GM23338 (cell line): ENCODE measurements at regions not wholly inside any gene's neighbourhood (a gene's known extent, or its start where the extent isn't known, plus 50 kb on each side); places are given as distances from the start of the nearest gene placed in this dataset.
A peak's percentile ranks its signal among the peaks of the same experiment; 100 is the strongest.

Source experiments
- ATAC-seq: fragments of 200-7000 bp; cut with Tn5 transposase; 3 replicates; pipeline ENCODE4 v1.9.1; 2020
- DNase-seq: peaks from one replicate; pipeline ENCODE4 v3.0.0-alpha.2; 2015; ENCODE audit warnings: low spot score
- H2AFZ ChIP-seq: fragments of 200-600 bp; sonication (generic); 2 replicates; pipeline ENCODE4 v1.8.0; 2016; ENCODE audit warnings: antibody characterized with exemption, mild to moderate bottlenecking, moderate library complexity
- H3F3A ChIP-seq: fragments of 200-600 bp; sonication (generic); replicated peaks from 2 replicates; pipeline ENCODE4 v1.8.0; 2017; ENCODE audit warnings: antibody characterized with exemption, mixed run types, low read depth
- H3K27ac ChIP-seq: fragments of 200-600 bp; sonication (generic); 2 replicates; pipeline ENCODE4 v1.6.1; 2016; ENCODE audit warnings: low read depth
- H3K27me3 ChIP-seq: fragments of 200-600 bp; sonication (generic); 2 replicates; pipeline ENCODE4 v1.8.0; 2016; ENCODE audit warnings: mild to moderate bottlenecking, mixed run types, moderate library complexity; ENCODE audit not compliant: insufficient read depth
- H3K36me3 ChIP-seq: fragments of 200-600 bp; sonication (generic); 2 replicates; pipeline ENCODE4 v1.8.0; 2016; ENCODE audit warnings: mild to moderate bottlenecking; ENCODE audit not compliant: insufficient read depth
- H3K4me1 ChIP-seq: fragments of 200-600 bp; sonication (generic); 2 replicates; pipeline ENCODE4 v1.8.0; 2016; ENCODE audit warnings: mild to moderate bottlenecking, moderate library complexity; ENCODE audit not compliant: insufficient read depth
- H3K4me2 ChIP-seq: fragments of 200-600 bp; sonication (generic); 2 replicates; pipeline ENCODE4 v1.7.1; 2017; ENCODE audit warnings: mixed run types
- H3K4me3 ChIP-seq: fragments of 200-600 bp; sonication (generic); 2 replicates; pipeline ENCODE4 v1.6.1; 2016; ENCODE audit warnings: mixed run types
- H3K79me2 ChIP-seq: fragments of 200-600 bp; sonication (generic); replicated peaks from 2 replicates; pipeline ENCODE4 v1.8.0; 2017; ENCODE audit warnings: mild to moderate bottlenecking; ENCODE audit not compliant: insufficient read depth
- H3K9me2 ChIP-seq: fragments of 200-600 bp; sonication (generic); 2 replicates; pipeline ENCODE4 v1.8.0; 2017; ENCODE audit not compliant: insufficient read depth
- H4K20me1 ChIP-seq: fragments of 200-600 bp; sonication (generic); replicated peaks from 2 replicates; pipeline ENCODE4 v1.8.0; 2017; ENCODE audit warnings: mild to moderate bottlenecking; ENCODE audit not compliant: insufficient read depth
- H3K27ac Mint-ChIP-seq: 2 replicates; pipeline ENCODE4 v1.8.0; 2020; ENCODE audit warnings: inconsistent platforms, mild to moderate bottlenecking, moderate library complexity, mixed read lengths
- H3K27me3 Mint-ChIP-seq: 3 replicates; pipeline ENCODE4 v1.8.0; 2022; ENCODE audit warnings: low read depth, mild to moderate bottlenecking, moderate library complexity, mixed read lengths, inconsistent platforms; ENCODE audit not compliant: insufficient read depth, poor library complexity
- H3K36me3 Mint-ChIP-seq: 3 replicates; pipeline ENCODE4 v1.8.0; 2021; ENCODE audit warnings: low read depth, mild to moderate bottlenecking, inconsistent platforms, moderate library complexity, mixed read lengths
- H3K4me1 Mint-ChIP-seq: 3 replicates; pipeline ENCODE4 v1.8.0; 2020; ENCODE audit warnings: mild to moderate bottlenecking, inconsistent platforms, mixed read lengths
- H3K4me3 Mint-ChIP-seq: 3 replicates; pipeline ENCODE4 v1.8.0; 2021; ENCODE audit warnings: moderate library complexity, mild to moderate bottlenecking, inconsistent platforms, mixed read lengths
- H3K9me3 Mint-ChIP-seq: 3 replicates; pipeline ENCODE4 v1.8.0; 2020; ENCODE audit warnings: moderate library complexity, mild to moderate bottlenecking, inconsistent platforms, mixed read lengths
- CREB1 ChIP-seq: fragments of 250-450 bp; sonication (Bioruptor Pico); IDR thresholded peaks from 2 replicates; pipeline ENCODE4 v1.5.0; 2020; ENCODE audit warnings: low read depth, mild to moderate bottlenecking, moderate library complexity
- EZH2phosphoT487 ChIP-seq: fragments of 200-600 bp; sonication (generic); IDR thresholded peaks from one replicate; pipeline ENCODE4 v1.8.1; 2018; ENCODE audit warnings: antibody characterized with exemption; ENCODE audit not compliant: unreplicated experiment
- JUNB ChIP-seq: IDR thresholded peaks from one replicate; pipeline ENCODE4 v1.6.1; 2016; ENCODE audit warnings: antibody characterized with exemption; ENCODE audit not compliant: unreplicated experiment
- NANOG ChIP-seq: IDR thresholded peaks from 2 replicates; pipeline ENCODE4 v1.6.1; 2016; ENCODE audit warnings: antibody characterized with exemption, borderline replicate concordance
- POLR2AphosphoS5 ChIP-seq: IDR thresholded peaks from 2 replicates; pipeline ENCODE4 v1.6.1; 2016; ENCODE audit warnings: antibody characterized with exemption, low read depth
- ZNF114 ChIP-seq: fragments of 250-450 bp; sonication (Bioruptor Pico); IDR thresholded peaks from 2 replicates; pipeline ENCODE4 v1.5.0; 2020; ENCODE audit warnings: mild to moderate bottlenecking, moderate library complexity
- TF ChIP-seq, protein P1 (sequence below): fragments of 250-450 bp; sonication (Bioruptor Pico); IDR thresholded peaks from 2 replicates; pipeline ENCODE4 v1.5.0; 2020; ENCODE audit warnings: mild to moderate bottlenecking, moderate library complexity
- TF ChIP-seq, protein P2 (sequence below): IDR thresholded peaks from 2 replicates; pipeline ENCODE4 v1.6.1; 2016; ENCODE audit warnings: antibody characterized with exemption
- TF ChIP-seq, protein P3 (sequence below), 2 experiments: fragments of 200-600 bp in 1 of 2; sonication (generic) in 1 of 2; conservative IDR thresholded peaks; 2 replicates each; pipeline versions ENCODE4 v1.5.1 to v1.6.1; 2016 to 2017; ENCODE audit warnings: antibody characterized with exemption in 2 of 2, low read depth in 2 of 2, mild to moderate bottlenecking in 2 of 2, moderate library complexity in 1 of 2

DNA sequence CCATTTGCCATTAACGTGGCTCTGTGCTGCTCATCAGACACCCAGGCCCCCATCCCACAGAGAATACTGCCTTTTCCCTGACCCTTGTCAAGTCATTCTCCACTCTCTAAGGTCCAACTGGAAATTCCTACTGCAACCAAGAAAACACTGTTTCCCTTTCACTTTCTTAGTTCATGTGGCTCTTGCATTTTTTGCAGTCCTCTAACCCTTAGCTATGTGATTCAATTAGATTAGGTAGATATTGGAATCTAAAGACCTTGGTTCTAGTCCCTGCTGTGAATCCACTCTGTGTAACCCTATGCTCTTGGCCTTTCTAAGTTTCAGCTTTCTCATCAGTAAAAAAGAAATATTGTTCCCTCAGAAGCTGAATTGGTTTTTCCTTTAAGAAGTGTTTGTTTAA, 649.4 kb downstream of the CCDC171 start:
- Histone ChIP-seq H4K20me1 (no peaks in the 10 kb centered on the region), H3K4me2 (no peak overlapping the region)
- H3K27ac Mint-ChIP-seq = no peak overlapping the region

GRCh38 chr9:16202914-16203728, 650.3 kb downstream of the CCDC171 start:
- no peaks in the 10 kb centered on the region for H4K20me1 ChIP-seq
- no peaks in the 10 kb centered on the region for H3K79me2 ChIP-seq
- H3K27me3 ChIP-seq = no peaks in the 10 kb centered on the region
- H3K4me1 Mint-ChIP-seq = peaks cover 9% of the 10 kb centered on the region
- H3K4me3 Mint-ChIP-seq = no peak overlapping the region
- no peak overlapping the region; the same call in 1 of the 2 replicates for H2AFZ ChIP-seq
- no peaks in the 10 kb centered on the region for H3K36me3 ChIP-seq
- H3K4me3 ChIP-seq = no peak overlapping the region
- DNase-seq (no peak), ATAC-seq (peak; percentile 44; the same call in 2 of the 3 replicates)
- no peak overlapping the region for H3K4me2 ChIP-seq
- H3K27ac Mint-ChIP-seq = no peak overlapping the region
- peaks cover 5% of the 10 kb centered on the region; the same call in 1 of the 2 replicates for H3K4me1 ChIP-seq
- H3K9me3 Mint-ChIP-seq = peaks cover 2% of the 10 kb centered on the region; the same call in 2 of the 3 replicates
- H3K27ac ChIP-seq = no peak overlapping the region
- H3K27me3 Mint-ChIP-seq = peaks cover 3% of the 10 kb centered on the region
- H3K9me2 ChIP-seq = peaks cover 8% of the 10 kb centered on the region; the same call in 1 of the 2 replicates
- H3K36me3 Mint-ChIP-seq = no peaks in the 10 kb centered on the region
- no peaks in the 10 kb centered on the region for H3F3A ChIP-seq
- TF ChIP-seq ZNF114 (CRISPR knock-in tag) = no peak
- TF ChIP-seq NANOG = no peak
- TF ChIP-seq, protein P1, sequence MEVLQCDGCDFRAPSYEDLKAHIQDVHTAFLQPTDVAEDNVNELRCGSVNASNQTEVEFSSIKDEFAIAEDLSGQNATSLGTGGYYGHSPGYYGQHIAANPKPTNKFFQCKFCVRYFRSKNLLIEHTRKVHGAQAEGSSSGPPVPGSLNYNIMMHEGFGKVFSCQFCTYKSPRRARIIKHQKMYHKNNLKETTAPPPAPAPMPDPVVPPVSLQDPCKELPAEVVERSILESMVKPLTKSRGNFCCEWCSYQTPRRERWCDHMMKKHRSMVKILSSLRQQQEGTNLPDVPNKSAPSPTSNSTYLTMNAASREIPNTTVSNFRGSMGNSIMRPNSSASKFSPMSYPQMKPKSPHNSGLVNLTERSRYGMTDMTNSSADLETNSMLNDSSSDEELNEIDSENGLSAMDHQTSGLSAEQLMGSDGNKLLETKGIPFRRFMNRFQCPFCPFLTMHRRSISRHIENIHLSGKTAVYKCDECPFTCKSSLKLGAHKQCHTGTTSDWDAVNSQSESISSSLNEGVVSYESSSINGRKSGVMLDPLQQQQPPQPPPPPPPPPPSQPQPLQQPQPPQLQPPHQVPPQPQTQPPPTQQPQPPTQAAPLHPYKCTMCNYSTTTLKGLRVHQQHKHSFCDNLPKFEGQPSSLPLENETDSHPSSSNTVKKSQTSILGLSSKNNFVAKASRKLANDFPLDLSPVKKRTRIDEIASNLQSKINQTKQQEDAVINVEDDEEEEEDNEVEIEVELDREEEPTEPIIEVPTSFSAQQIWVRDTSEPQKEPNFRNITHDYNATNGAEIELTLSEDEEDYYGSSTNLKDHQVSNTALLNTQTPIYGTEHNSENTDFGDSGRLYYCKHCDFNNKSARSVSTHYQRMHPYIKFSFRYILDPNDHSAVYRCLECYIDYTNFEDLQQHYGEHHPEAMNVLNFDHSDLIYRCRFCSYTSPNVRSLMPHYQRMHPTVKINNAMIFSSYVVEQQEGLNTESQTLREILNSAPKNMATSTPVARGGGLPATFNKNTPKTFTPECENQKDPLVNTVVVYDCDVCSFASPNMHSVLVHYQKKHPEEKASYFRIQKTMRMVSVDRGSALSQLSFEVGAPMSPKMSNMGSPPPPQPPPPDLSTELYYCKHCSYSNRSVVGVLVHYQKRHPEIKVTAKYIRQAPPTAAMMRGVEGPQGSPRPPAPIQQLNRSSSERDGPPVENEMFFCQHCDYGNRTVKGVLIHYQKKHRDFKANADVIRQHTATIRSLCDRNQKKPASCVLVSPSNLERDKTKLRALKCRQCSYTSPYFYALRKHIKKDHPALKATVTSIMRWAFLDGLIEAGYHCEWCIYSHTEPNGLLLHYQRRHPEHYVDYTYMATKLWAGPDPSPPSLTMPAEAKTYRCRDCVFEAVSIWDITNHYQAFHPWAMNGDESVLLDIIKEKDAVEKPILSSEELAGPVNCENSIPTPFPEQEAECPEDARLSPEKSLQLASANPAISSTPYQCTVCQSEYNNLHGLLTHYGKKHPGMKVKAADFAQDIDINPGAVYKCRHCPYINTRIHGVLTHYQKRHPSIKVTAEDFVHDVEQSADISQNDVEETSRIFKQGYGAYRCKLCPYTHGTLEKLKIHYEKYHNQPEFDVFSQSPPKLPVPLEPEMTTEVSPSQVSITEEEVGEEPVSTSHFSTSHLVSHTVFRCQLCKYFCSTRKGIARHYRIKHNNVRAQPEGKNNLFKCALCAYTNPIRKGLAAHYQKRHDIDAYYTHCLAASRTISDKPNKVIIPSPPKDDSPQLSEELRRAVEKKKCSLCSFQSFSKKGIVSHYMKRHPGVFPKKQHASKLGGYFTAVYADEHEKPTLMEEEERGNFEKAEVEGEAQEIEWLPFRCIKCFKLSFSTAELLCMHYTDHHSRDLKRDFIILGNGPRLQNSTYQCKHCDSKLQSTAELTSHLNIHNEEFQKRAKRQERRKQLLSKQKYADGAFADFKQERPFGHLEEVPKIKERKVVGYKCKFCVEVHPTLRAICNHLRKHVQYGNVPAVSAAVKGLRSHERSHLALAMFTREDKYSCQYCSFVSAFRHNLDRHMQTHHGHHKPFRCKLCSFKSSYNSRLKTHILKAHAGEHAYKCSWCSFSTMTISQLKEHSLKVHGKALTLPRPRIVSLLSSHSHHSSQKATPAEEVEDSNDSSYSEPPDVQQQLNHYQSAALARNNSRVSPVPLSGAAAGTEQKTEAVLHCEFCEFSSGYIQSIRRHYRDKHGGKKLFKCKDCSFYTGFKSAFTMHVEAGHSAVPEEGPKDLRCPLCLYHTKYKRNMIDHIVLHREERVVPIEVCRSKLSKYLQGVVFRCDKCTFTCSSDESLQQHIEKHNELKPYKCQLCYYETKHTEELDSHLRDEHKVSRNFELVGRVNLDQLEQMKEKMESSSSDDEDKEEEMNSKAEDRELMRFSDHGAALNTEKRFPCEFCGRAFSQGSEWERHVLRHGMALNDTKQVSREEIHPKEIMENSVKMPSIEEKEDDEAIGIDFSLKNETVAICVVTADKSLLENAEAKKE (CRISPR knock-in tag) = no peak
- TF ChIP-seq, protein P2, sequence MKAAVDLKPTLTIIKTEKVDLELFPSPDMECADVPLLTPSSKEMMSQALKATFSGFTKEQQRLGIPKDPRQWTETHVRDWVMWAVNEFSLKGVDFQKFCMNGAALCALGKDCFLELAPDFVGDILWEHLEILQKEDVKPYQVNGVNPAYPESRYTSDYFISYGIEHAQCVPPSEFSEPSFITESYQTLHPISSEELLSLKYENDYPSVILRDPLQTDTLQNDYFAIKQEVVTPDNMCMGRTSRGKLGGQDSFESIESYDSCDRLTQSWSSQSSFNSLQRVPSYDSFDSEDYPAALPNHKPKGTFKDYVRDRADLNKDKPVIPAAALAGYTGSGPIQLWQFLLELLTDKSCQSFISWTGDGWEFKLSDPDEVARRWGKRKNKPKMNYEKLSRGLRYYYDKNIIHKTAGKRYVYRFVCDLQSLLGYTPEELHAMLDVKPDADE = no peak
- TF ChIP-seq, protein P3, sequence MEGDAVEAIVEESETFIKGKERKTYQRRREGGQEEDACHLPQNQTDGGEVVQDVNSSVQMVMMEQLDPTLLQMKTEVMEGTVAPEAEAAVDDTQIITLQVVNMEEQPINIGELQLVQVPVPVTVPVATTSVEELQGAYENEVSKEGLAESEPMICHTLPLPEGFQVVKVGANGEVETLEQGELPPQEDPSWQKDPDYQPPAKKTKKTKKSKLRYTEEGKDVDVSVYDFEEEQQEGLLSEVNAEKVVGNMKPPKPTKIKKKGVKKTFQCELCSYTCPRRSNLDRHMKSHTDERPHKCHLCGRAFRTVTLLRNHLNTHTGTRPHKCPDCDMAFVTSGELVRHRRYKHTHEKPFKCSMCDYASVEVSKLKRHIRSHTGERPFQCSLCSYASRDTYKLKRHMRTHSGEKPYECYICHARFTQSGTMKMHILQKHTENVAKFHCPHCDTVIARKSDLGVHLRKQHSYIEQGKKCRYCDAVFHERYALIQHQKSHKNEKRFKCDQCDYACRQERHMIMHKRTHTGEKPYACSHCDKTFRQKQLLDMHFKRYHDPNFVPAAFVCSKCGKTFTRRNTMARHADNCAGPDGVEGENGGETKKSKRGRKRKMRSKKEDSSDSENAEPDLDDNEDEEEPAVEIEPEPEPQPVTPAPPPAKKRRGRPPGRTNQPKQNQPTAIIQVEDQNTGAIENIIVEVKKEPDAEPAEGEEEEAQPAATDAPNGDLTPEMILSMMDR (conservative IDR thresholded peaks at IDR 0.05; ENCODE audit: low read depth in 2 of 2) = no peak
- no peak for TF ChIP-seq EZH2phosphoT487
- no peak for TF ChIP-seq POLR2AphosphoS5
- TF ChIP-seq JUNB = no peak

More for the DNA sequence above, 649.4 kb downstream of the CCDC171 start:
- Histone ChIP-seq H3K9me2 (peaks cover 8% of the 10 kb centered on the region; the same call in 1 of the 2 replicates), H3K4me1 (peaks cover 5% of the 10 kb centered on the region; the same call in 1 of the 2 replicates), H3K36me3 (no peaks in the 10 kb centered on the region), H3K79me2 (no peaks in the 10 kb centered on the region), H3K4me3 (no peak overlapping the region), H3K27ac (no peak overlapping the region), H3F3A (no peaks in the 10 kb centered on the region), H3K27me3 (no peaks in the 10 kb centered on the region), H2AFZ (no peak overlapping the region)
- Mint-ChIP-seq H3K4me3 (no peak overlapping the region), H3K4me1 (peaks cover 9% of the 10 kb centered on the region), H3K36me3 (no peaks in the 10 kb centered on the region), H3K27me3 (peaks cover 7% of the 10 kb centered on the region), H3K9me3 (peaks cover 2% of the 10 kb centered on the region; the same call in 2 of the 3 replicates)
- no peak for ATAC-seq
- DNase-seq = no peak
- no peak for TF ChIP-seq CREB1 (CRISPR knock-in tag)
- TF ChIP-seq EZH2phosphoT487 = no peak
- no peak for TF ChIP-seq JUNB
- TF ChIP-seq, protein P2 = no peak
